Right lobe of liver (tissue), 6 donors: ENCODE measurements at regions not wholly inside any gene's neighbourhood (a gene's known extent, or its start where the extent isn't known, plus 50 kb on each side); places are given as distances from the start of the nearest gene placed in this dataset.

ENCODE experiments used
- ATAC-seq, 4 donors: fragments of 200-7000 bp; cut with Tn5 transposase; one replicate each; pipeline ENCODE4 v1.9.1; 2020; ENCODE audit warnings: mild to moderate bottlenecking in 4 of 4, moderate library complexity in 4 of 4
- DNase-seq, 3 donors: peaks; one replicate each; pipeline ENCODE4 v3.0.0-alpha.2; 2020
- H3K27ac ChIP-seq, 3 donors: fragments of 200-600 bp; one replicate each; pipeline ENCODE4 v1.8.0; 2022
- H3K27me3 ChIP-seq, 2 donors: fragments of 200-600 bp; one replicate each; pipeline ENCODE4 v1.8.0; 2022
- H3K36me3 ChIP-seq, 4 donors: fragments of 200-600 bp; sonication (generic) in 1 of 4; one replicate each; pipeline versions ENCODE4 v1.5.1 to v1.8.0; 2017 to 2022; ENCODE audit warnings: control low read depth in 1 of 4
- H3K4me1 ChIP-seq, 4 donors: fragments of 200-600 bp; sonication (generic) in 1 of 4; one replicate each; pipeline versions ENCODE4 v1.5.1 to v1.8.0; 2017 to 2022; ENCODE audit warnings: control low read depth in 1 of 4
- H3K4me3 ChIP-seq, 3 donors: fragments of 200-600 bp; one replicate each; pipeline ENCODE4 v1.8.0; 2022
- H3K9me3 ChIP-seq, 4 donors: fragments of 200-600 bp; sonication (generic) in 1 of 4; one replicate each; pipeline versions ENCODE4 v1.5.1 to v1.8.0; 2017 to 2022; ENCODE audit warnings: control low read depth in 1 of 4
- POLR2A ChIP-seq: fragments of 450-650 bp; IDR thresholded peaks from one replicate; pipeline ENCODE4 v1.6.1; 2017; ENCODE audit warnings: antibody characterized with exemption, mild to moderate bottlenecking
- WGBS: methylation state at CpG from one replicate; pipeline ENCODE4 v1.1.6; 2018; ENCODE audit warnings: low coverage, low lambda C conversion rate; ENCODE audit not compliant: insufficient coverage; ENCODE audit errors: missing lambda C conversion rate; 5-methylcytosine and 5-hydroxymethylcytosine counted together
- intact Hi-C, 2 donors: fragments of 100-400 bp; cut with DNase I; formaldehyde crosslinking; loops; one replicate each; pipeline versions ENCODE4 v1.11.2 to v1.14.1; 2022
- TF ChIP-seq, protein P1 (sequence below), 4 donors: fragments of 200-600 bp in 3 of 4; fragments of 450-650 bp in 1 of 4; IDR thresholded peaks; one replicate each; pipeline versions ENCODE4 v1.5.1 to v1.8.0; 2016 to 2022; ENCODE audit warnings: antibody characterized with exemption in 4 of 4, mild to moderate bottlenecking in 2 of 4
- donor health status: DM: no; HTN: yes; CAD: no.
- donor health status: DM: no; HTN: no; CAD: no.
- donor health status: DM: no; HTN: no; CAD: no.
- donor health status: DM: no; HTN: yes; CAD: no.
- donor health status: DM: no; HTN: yes; CAD: no.

GRCh38 chr4:24279911-24280375, 304.4 kb downstream of the DHX15 start:
- TF ChIP-seq POLR2A = peak; percentile 63
- TF ChIP-seq, protein P1, sequence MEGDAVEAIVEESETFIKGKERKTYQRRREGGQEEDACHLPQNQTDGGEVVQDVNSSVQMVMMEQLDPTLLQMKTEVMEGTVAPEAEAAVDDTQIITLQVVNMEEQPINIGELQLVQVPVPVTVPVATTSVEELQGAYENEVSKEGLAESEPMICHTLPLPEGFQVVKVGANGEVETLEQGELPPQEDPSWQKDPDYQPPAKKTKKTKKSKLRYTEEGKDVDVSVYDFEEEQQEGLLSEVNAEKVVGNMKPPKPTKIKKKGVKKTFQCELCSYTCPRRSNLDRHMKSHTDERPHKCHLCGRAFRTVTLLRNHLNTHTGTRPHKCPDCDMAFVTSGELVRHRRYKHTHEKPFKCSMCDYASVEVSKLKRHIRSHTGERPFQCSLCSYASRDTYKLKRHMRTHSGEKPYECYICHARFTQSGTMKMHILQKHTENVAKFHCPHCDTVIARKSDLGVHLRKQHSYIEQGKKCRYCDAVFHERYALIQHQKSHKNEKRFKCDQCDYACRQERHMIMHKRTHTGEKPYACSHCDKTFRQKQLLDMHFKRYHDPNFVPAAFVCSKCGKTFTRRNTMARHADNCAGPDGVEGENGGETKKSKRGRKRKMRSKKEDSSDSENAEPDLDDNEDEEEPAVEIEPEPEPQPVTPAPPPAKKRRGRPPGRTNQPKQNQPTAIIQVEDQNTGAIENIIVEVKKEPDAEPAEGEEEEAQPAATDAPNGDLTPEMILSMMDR (IDR thresholded peaks at IDR 0.05) = no peak
- H3K9me3 ChIP-seq = no peaks in the 10 kb centered on the region
- intact Hi-C loops = loop anchor here (10.0 kb wide), 1 partner anchor 65 kb away; no protein-coding TSS in a partner anchor
- ATAC-seq (peak; percentile 86 to 95 (median 89)), DNase-seq (peak; percentile 37 to 82 (median 67))
- no peaks in the 10 kb centered on the region for H3K27me3 ChIP-seq
- H3K4me1 ChIP-seq = peaks cover 0 to 23% (median 10%) of the 10 kb centered on the region in 4 donors
- H3K4me3 ChIP-seq = peak overlapping the region in 2 of 3 donors; percentile 20 to 25
- H3K27ac ChIP-seq = peak overlapping the region; percentile 43 to 94 (median 88)
- WGBS = 10% methylated on average over 9 of the region's 9 CpGs
- H3K36me3 ChIP-seq = no peaks in the 10 kb centered on the region

DNA sequence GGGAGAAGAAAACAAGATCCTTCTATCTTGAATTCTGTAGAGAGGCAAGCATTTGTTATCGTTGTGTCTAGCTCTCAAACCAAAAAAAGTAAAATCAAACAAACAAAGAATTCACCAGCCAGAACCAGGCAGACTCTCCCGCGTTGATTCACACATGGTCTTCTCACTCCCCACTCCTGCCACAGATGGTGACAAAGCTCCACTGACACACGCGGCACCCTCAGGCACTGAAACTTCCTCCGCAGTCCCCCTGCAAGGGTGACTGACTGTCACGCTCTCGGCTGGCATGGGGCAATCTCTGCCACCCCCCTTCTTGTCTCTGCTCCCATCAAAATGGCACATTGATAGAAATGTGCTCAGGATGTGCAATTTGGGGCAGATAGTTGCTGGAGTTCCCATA, 304.9 kb downstream of the DHX15 start:
- H3K9me3 ChIP-seq = no peaks in the 10 kb centered on the region
- H3K27ac ChIP-seq = peak overlapping the region; percentile 10 to 94 (median 88)
- ATAC-seq (peak; percentile 11 to 65 (median 53)), DNase-seq (peak in 1 of 3 donors; percentile 30)
- peaks cover 0 to 23% (median 10%) of the 10 kb centered on the region in 4 donors for H3K4me1 ChIP-seq
- intact Hi-C loops = loop anchor here (10.0 kb wide), 1 partner anchor 65 kb away; no protein-coding TSS in a partner anchor
- H3K36me3 ChIP-seq = no peaks in the 10 kb centered on the region
- H3K4me3 ChIP-seq = peak overlapping the region in 2 of 3 donors; percentile 20 to 25
- no peaks in the 10 kb centered on the region for H3K27me3 ChIP-seq
- TF ChIP-seq POLR2A = no peak
- TF ChIP-seq, protein P1 (IDR thresholded peaks at IDR 0.05) = no peak
- 39% methylated on average over 4 of the region's 8 CpGs for WGBS

DNA sequence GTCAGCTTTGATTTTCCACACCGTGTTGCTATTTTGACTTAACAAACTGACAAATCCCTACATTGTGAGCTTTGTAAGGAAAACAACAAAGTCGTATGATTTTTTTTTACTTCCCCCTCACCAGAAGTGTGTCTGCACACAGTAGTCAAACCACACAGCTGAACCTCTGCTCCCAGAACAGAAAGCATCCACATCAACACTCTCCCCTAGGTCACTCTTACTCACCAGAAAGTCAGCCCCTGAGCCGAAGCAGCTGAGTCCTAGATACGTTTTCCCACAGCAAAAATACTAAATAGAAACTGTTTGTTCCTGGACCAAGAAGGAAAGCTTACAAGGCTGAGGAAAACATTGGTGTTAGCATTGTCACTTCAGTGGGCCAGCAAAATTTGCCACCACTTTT, 305.7 kb downstream of the DHX15 start:
- Histone ChIP-seq H3K4me1 (peaks cover 0 to 23% (median 10%) of the 10 kb centered on the region in 4 donors), H3K4me3 (peak overlapping the region in 1 of 3 donors; percentile 25), H3K36me3 (no peaks in the 10 kb centered on the region), H3K9me3 (no peaks in the 10 kb centered on the region), H3K27ac (peak overlapping the region in 2 of 3 donors; percentile 88 to 94), H3K27me3 (no peaks in the 10 kb centered on the region)
- WGBS = 8% methylated on average over 4 of the region's 4 CpGs
- intact Hi-C loops = loop anchor here (10.0 kb wide), 1 partner anchor 64 kb away; no protein-coding TSS in a partner anchor
- TF ChIP-seq, protein P1 (IDR thresholded peaks at IDR 0.05) = no peak
- peak; percentile 57 for TF ChIP-seq POLR2A
- DNase-seq = no peak
- ATAC-seq = peak; percentile 35 to 69 (median 56)

- intact Hi-C loops = loop anchor here (10.0 kb wide), 1 partner anchor 60 kb away; no protein-coding TSS in a partner anchor
- no peak overlapping the region for H3K4me3 ChIP-seq
- TF ChIP-seq, protein P1 (IDR thresholded peaks at IDR 0.05) = no peak
- no peak for TF ChIP-seq POLR2A
- no peaks in the 10 kb centered on the region for H3K9me3 ChIP-seq
- H3K27me3 ChIP-seq = no peaks in the 10 kb centered on the region
- H3K36me3 ChIP-seq = no peaks in the 10 kb centered on the region
- 79% methylated on average over 3 of the region's 3 CpGs for WGBS
- ATAC-seq = no peak
- DNase-seq = no peak
- H3K27ac ChIP-seq = no peak overlapping the region
- peaks cover 0 to 13% (median 5%) of the 10 kb centered on the region in 4 donors for H3K4me1 ChIP-seq
These were observed 309.9 kb downstream of the DHX15 start for GRCh38 chr4:24274381-24274941.
